Trophoblast cell (in vitro differentiated cells and primary cell): ENCODE measurements at regions not wholly inside any gene's neighbourhood (a gene's known extent, or its start where the extent isn't known, plus 50 kb on each side); places are given as distances from the start of the nearest gene placed in this dataset.

Source experiments
- DNase-seq, 2 donors: peaks; one replicate each; pipeline ENCODE4 v3.0.0-alpha.2; 2016
- H2AFZ ChIP-seq: 2 replicates; pipeline ENCODE4 v1.6.1; 2013; ENCODE audit warnings: low read length, moderate library complexity, mild to moderate bottlenecking; ENCODE audit not compliant: insufficient read depth, poor library complexity
- H2AK5ac ChIP-seq: 2 replicates; pipeline ENCODE4 v1.6.1; 2013; ENCODE audit warnings: mild to moderate bottlenecking, low read length
- H2BK120ac ChIP-seq: 2 replicates; pipeline ENCODE4 v1.6.1; 2013; ENCODE audit warnings: low read length, mild to moderate bottlenecking, moderate library complexity; ENCODE audit not compliant: insufficient read depth, poor library complexity
- H2BK12ac ChIP-seq: 2 replicates; pipeline ENCODE4 v1.6.1; 2013; ENCODE audit warnings: mild to moderate bottlenecking, low read length, moderate library complexity
- H2BK5ac ChIP-seq: 2 replicates; pipeline ENCODE4 v1.6.1; 2013; ENCODE audit warnings: low read length, low read depth, moderate library complexity, mild to moderate bottlenecking; ENCODE audit not compliant: poor library complexity
- H3K14ac ChIP-seq: 2 replicates; pipeline ENCODE4 v1.6.1; 2013; ENCODE audit warnings: mild to moderate bottlenecking, low read length
- H3K18ac ChIP-seq: 2 replicates; pipeline ENCODE4 v1.6.1; 2013; ENCODE audit warnings: mild to moderate bottlenecking, low read length
- H3K23ac ChIP-seq: 2 replicates; pipeline ENCODE4 v1.6.1; 2013; ENCODE audit warnings: low read length
- H3K27ac ChIP-seq: 2 replicates; pipeline ENCODE4 v1.5.1; 2013; ENCODE audit warnings: low read depth, mild to moderate bottlenecking, inconsistent platforms, low read length, moderate library complexity
- H3K27me3 ChIP-seq: 2 replicates; pipeline ENCODE4 v1.6.1; 2013; ENCODE audit warnings: inconsistent platforms, mild to moderate bottlenecking, low read length, moderate library complexity; ENCODE audit not compliant: insufficient read depth
- H3K36me3 ChIP-seq, 2 experiments: 1 replicate in 1 of 2; 2 replicates in 1 of 2; pipeline ENCODE4 v1.6.1; 2013; ENCODE audit warnings: low read length in 2 of 2, mild to moderate bottlenecking in 2 of 2, moderate library complexity in 1 of 2; ENCODE audit not compliant: insufficient read depth in 2 of 2, control insufficient read depth in 1 of 2
- H3K4ac ChIP-seq: 2 replicates; pipeline ENCODE4 v1.6.1; 2013; ENCODE audit warnings: low read depth, mild to moderate bottlenecking, low read length, moderate library complexity
- H3K4me1 ChIP-seq, 2 experiments: 1 replicate in 1 of 2; 2 replicates in 1 of 2; pipeline ENCODE4 v1.6.1; 2013; ENCODE audit warnings: low read length in 2 of 2, mild to moderate bottlenecking in 2 of 2, moderate library complexity in 1 of 2; ENCODE audit not compliant: insufficient read depth in 2 of 2, control insufficient read depth in 1 of 2
- H3K4me2 ChIP-seq: 2 replicates; pipeline ENCODE4 v1.6.1; 2013; ENCODE audit warnings: inconsistent platforms, mild to moderate bottlenecking, low read length, moderate library complexity
- H3K4me3 ChIP-seq: 2 replicates; pipeline ENCODE4 v1.5.1; 2013; ENCODE audit warnings: mild to moderate bottlenecking, low read depth, low read length, inconsistent platforms
- H3K79me1 ChIP-seq: one replicate; pipeline ENCODE4 v1.6.1; 2013; ENCODE audit warnings: low read length
- H3K79me2 ChIP-seq: 2 replicates; pipeline ENCODE4 v1.6.1; 2013; ENCODE audit warnings: low read length, mild to moderate bottlenecking; ENCODE audit not compliant: control insufficient read depth, insufficient read depth, poor library complexity
- H3K9ac ChIP-seq: 2 replicates; pipeline ENCODE4 v1.6.1; 2013; ENCODE audit warnings: mild to moderate bottlenecking, low read length
- H3K9me3 ChIP-seq: 2 replicates; pipeline ENCODE4 v1.6.1; 2013; ENCODE audit warnings: low read depth, mild to moderate bottlenecking, control low read depth, inconsistent platforms, low read length; ENCODE audit not compliant: insufficient read depth
- H4K12ac ChIP-seq: 2 replicates; pipeline ENCODE4 v1.6.1; 2013; ENCODE audit warnings: low read depth, mild to moderate bottlenecking, low read length, moderate library complexity
- H4K8ac ChIP-seq: 2 replicates; pipeline ENCODE4 v1.6.1; 2013; ENCODE audit warnings: low read depth, mild to moderate bottlenecking, low read length, moderate library complexity
- H4K91ac ChIP-seq: one replicate; pipeline ENCODE4 v1.6.1; 2013; ENCODE audit warnings: low read depth, mild to moderate bottlenecking, low read length, moderate library complexity
- WGBS: extraction: QIAGEN DNeasy Blood & Tissue Kit; methylation state at CpG from one replicate; pipeline ENCODE4 v1.1.7; 2013; ENCODE audit warnings: missing lambda C conversion rate; ENCODE audit not compliant: insufficient read length, insufficient coverage; ENCODE audit errors: extremely low coverage; 5-methylcytosine and 5-hydroxymethylcytosine counted together

- Histone ChIP-seq H2BK120ac (no peak overlapping the region), H3K36me3 (no peaks in the 10 kb centered on the region), H3K27ac (no peak overlapping the region), H3K4me1 (no peaks in the 10 kb centered on the region), H3K9ac (no peak overlapping the region), H4K12ac (no peak overlapping the region), H2BK12ac (no peak overlapping the region), H3K14ac (no peak overlapping the region), H3K27me3 (no peaks in the 10 kb centered on the region), H2AFZ (no peak overlapping the region), H3K23ac (no peak overlapping the region), H3K18ac (no peak overlapping the region), H3K79me1 (no peaks in the 10 kb centered on the region), H3K4me3 (no peak overlapping the region), H3K9me3 (no peaks in the 10 kb centered on the region), H4K8ac (no peak overlapping the region), H2AK5ac (no peak overlapping the region), H3K4me2 (no peak overlapping the region), H3K4ac (no peak overlapping the region), H4K91ac (no peak overlapping the region), H2BK5ac (no peak overlapping the region), H3K79me2 (no peaks in the 10 kb centered on the region)
- no CpG with 5 or more reads among the region's 5 CpGs for WGBS
- DNase-seq = no peak
These were observed 1407.4 kb upstream of the ZEB2 start for GRCh38 chr2:145927131-145927950.

DNA sequence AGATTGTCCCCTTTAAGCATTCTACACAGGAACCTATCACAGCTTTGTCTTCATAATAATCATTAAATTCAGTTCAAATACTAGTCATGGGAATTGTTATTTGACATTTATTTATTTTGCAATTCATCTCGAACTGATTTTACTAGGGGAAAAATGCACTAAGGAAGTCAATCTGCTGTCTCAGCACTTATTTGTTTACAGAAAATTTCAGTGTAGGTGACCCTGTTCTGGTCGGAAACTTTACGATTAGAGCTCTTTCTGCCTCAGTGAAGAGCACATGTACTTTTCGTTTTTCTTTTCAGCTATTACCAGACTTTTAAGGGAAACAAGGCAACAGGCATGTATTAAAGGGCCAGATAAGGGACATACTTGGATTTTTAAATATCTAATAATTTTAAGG lies 1405.7 kb upstream of the ZEB2 start:
- H3K36me3 ChIP-seq = no peaks in the 10 kb centered on the region
- H3K9me3 ChIP-seq = no peaks in the 10 kb centered on the region
- H3K4me2 ChIP-seq = no peak overlapping the region
- no peak overlapping the region for H2BK120ac ChIP-seq
- H3K9ac ChIP-seq = no peak overlapping the region
- H3K27me3 ChIP-seq = no peaks in the 10 kb centered on the region
- H2BK5ac ChIP-seq = no peak overlapping the region
- no peak overlapping the region for H2AFZ ChIP-seq
- no peak overlapping the region for H4K8ac ChIP-seq
- WGBS = no CpG with 5 or more reads among the region's 4 CpGs
- no peak overlapping the region for H3K14ac ChIP-seq
- no peak overlapping the region for H3K23ac ChIP-seq
- DNase-seq = no peak
- H3K4me1 ChIP-seq = no peaks in the 10 kb centered on the region
- no peak overlapping the region for H4K91ac ChIP-seq
- no peak overlapping the region for H4K12ac ChIP-seq
- H3K27ac ChIP-seq = no peak overlapping the region
- H3K79me1 ChIP-seq = no peaks in the 10 kb centered on the region
- H2BK12ac ChIP-seq = no peak overlapping the region
- H3K18ac ChIP-seq = no peak overlapping the region
- H3K4ac ChIP-seq = no peak overlapping the region
- H3K79me2 ChIP-seq = no peaks in the 10 kb centered on the region
- H3K4me3 ChIP-seq = no peak overlapping the region
- no peak overlapping the region for H2AK5ac ChIP-seq

DNA sequence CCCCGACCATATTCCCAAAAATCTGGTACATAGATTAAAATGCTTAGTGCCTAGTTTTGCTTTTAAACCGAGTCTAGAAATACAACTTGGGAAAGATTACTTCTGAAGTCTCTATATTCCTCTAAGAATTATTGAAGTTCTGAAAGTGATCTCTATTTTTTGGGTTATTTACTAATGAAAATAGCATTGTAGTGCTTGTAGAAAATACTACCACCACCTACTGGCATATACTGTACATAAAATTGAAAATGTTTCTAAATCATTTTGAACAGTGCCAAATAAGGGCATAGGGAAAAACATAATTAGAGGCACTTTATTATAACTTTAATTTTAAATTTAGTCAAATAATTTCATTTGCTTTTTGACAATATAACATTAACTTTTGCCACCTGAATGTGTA lies 1399.6 kb upstream of the ZEB2 start:
- Histone ChIP-seq H4K91ac (no peak overlapping the region), H4K8ac (no peak overlapping the region), H2BK120ac (no peak overlapping the region), H3K79me2 (no peaks in the 10 kb centered on the region), H3K27me3 (no peaks in the 10 kb centered on the region), H3K36me3 (no peaks in the 10 kb centered on the region), H2BK5ac (no peak overlapping the region), H2AK5ac (no peak overlapping the region), H3K79me1 (no peaks in the 10 kb centered on the region), H3K4me3 (no peak overlapping the region), H3K23ac (no peak overlapping the region), H3K9ac (no peak overlapping the region), H3K9me3 (no peaks in the 10 kb centered on the region), H3K18ac (no peak overlapping the region), H2BK12ac (no peak overlapping the region), H3K14ac (no peak overlapping the region), H4K12ac (no peak overlapping the region), H3K4ac (no peak overlapping the region), H3K4me2 (no peak overlapping the region), H3K4me1 (no peaks in the 10 kb centered on the region), H2AFZ (no peak overlapping the region), H3K27ac (no peak overlapping the region)
- no CpG with 5 or more reads among the region's 2 CpGs for WGBS
- no peak for DNase-seq

DNA sequence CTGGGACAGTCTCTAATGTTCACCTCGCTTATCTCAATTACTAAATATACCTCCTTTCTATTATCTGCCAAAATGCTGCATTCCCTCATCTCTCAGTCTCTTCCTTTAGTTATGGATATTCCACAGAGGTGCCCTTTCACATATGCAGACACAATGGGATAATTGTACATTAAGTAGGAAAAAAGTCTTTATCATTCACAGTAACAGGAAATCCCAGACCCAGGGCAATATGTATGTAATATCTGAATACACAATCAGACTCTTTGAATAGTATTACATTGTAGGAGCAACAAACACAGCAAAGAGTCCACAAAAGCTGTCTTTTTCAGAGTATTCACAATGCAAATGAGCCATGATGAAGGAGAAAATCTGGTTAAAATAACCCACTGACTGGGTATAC lies 1399.0 kb upstream of the ZEB2 start:
- Histone ChIP-seq H2BK120ac (no peak overlapping the region), H3K79me1 (no peaks in the 10 kb centered on the region), H3K27ac (no peak overlapping the region), H3K18ac (no peak overlapping the region), H2AK5ac (no peak overlapping the region), H3K79me2 (no peaks in the 10 kb centered on the region), H4K8ac (no peak overlapping the region), H4K91ac (no peak overlapping the region), H3K4me3 (no peak overlapping the region), H2BK12ac (no peak overlapping the region), H3K4me1 (no peaks in the 10 kb centered on the region), H3K36me3 (no peaks in the 10 kb centered on the region), H3K9ac (no peak overlapping the region), H2BK5ac (no peak overlapping the region), H3K9me3 (no peaks in the 10 kb centered on the region), H3K4ac (no peak overlapping the region), H3K27me3 (no peaks in the 10 kb centered on the region), H3K4me2 (no peak overlapping the region), H3K23ac (no peak overlapping the region), H2AFZ (no peak overlapping the region), H4K12ac (no peak overlapping the region), H3K14ac (no peak overlapping the region)
- no CpG with 5 or more reads among the region's 1 CpG for WGBS
- DNase-seq = no peak
